ENCODE measurements at regions not wholly inside any gene's neighbourhood (a gene's known extent, or its start where the extent isn't known, plus 50 kb on each side); places are given as distances from the start of the nearest gene placed in this dataset.
"Not testable (repeated sequence)": the region's sequence is repeated elsewhere in the genome, so short reads cannot be mapped to it uniquely, and the experiment has no call there.

DNA sequence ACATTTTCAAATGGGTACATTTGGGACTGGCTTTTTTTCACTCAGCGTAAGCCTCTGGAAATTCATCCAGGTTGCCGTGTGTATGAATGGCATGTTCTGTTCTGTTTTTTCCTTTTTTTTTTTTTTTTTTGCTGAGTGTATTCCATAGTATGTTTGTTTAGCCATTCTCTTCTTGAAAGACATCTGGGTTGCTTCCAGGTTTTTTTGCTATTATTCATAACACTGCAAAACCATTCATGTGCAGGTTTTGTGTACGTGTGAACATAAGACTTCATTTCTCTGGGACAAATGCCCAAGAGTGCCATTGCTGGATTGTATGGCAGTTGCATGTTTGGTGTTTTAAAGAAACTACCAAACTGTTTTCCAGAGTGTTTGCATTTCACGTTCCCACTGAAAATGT lies 335.9 kb upstream of the TNRC6C start:
- no peak overlapping the region for H3K4me3 ChIP-seq (ENCODE audit: low read depth, low read length)
- no peak for DNase-seq (ENCODE audit: low read depth)

DNA sequence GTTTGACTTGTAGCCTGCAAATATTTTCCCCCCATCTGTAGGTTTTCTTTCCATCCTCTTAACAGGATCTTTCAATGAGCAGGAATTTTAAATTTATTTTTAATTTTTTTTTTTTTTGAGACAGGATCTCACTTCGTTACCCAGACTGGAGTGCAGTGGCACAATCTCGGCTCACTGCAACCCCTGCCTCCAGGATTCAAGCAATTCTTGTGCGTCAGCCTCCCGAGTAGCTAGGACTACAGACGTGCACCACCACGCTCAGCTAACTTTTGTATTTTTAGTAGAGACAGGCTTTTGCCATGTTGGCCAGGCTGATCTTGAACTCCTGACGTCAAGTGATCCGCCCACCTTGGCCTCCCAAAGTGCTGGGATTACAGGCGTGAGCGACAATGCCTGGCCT lies 335.2 kb upstream of the TNRC6C start:
- not testable (repeated sequence) for H3K4me3 ChIP-seq (ENCODE audit: low read depth, low read length); DNase-seq (ENCODE audit: low read depth)

DNA sequence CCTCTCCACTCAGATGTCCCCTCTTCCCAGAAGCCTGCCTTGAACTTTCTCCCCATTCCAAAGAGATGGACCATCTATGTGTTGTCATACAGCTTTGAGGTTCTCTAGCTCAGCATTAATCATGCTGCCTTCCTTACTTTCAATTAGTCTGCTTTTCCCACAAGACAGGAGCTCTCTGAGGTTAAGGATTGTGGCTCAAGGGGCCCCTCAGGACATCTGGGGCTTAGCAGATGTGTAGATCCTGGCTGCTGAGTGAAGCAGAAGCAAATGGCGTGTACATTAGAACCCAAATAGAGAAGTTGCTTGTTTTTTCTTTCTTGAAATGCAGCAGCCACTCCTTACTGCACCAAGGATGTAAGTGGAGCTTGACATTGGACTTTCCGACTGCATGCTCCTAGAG lies 330.5 kb upstream of the TNRC6C start:
- no peak overlapping the region for H3K4me3 ChIP-seq (ENCODE audit: low read depth, low read length)
- no peak for DNase-seq (ENCODE audit: low read depth)

- DNase-seq (ENCODE audit: low read depth); H3K4me3 ChIP-seq (ENCODE audit: low read depth, low read length): not testable (repeated sequence)
Measured at GRCh38 chr17:77629284-77629683, 329.2 kb upstream of the TNRC6C start.

DNA sequence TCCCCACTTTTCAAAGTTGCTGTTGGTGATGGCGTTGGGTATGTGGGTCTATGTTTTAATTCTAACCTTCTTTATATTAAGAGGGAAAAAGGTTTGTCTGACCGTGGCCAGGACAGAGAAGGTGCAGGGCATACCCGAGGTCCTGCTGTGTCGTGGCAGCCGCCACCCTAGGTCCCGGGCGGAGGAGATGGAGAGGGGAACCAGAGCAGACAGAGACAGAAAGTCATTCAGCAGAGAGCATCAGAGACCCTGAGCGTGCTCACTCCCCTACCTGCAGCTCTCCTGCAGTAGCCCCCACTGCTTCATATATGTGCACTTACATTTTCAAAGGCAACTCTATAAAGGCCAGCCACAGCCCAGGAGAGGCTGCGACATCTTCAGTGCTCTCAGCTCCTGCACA lies 327.2 kb upstream of the TNRC6C start:
- no peak for DNase-seq (ENCODE audit: low read depth)
- no peak overlapping the region for H3K4me3 ChIP-seq (ENCODE audit: low read depth, low read length)

- DNase-seq (ENCODE audit: low read depth) = no peak
- H3K4me3 ChIP-seq (ENCODE audit: low read depth, low read length) = no peak overlapping the region
Measured at GRCh38 chr17:77632619-77633018, 325.9 kb upstream of the TNRC6C start.

DNA sequence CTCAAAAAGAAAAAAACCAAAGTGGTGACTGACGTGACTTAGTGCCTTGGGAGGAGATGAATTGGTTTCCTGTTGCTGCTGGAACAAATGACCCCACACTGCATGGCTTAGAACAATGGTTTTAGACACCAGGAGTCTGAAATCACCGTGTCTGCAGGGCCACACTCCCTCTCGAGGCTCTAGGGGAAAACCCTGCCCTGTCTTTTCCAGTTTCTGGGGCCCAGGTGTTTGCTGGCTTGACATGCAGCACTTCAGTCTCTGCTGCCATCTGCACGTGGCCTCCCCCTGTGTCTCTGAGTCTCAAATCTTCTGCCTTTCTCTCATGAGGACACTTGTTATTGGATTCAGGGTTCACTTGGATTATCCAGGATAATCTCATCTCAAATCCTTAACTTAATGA lies 323.8 kb upstream of the TNRC6C start:
- no peak for DNase-seq (ENCODE audit: low read depth)

GRCh38 chr17:77635176-77635575 lies 323.3 kb upstream of the TNRC6C start:
- no peak for DNase-seq (ENCODE audit: low read depth)
- no peak overlapping the region for H3K4me3 ChIP-seq (ENCODE audit: low read depth, low read length)

More for the DNA sequence above, 323.8 kb upstream of the TNRC6C start:
- no peak overlapping the region for H3K4me3 ChIP-seq (ENCODE audit: low read depth, low read length)

DNA sequence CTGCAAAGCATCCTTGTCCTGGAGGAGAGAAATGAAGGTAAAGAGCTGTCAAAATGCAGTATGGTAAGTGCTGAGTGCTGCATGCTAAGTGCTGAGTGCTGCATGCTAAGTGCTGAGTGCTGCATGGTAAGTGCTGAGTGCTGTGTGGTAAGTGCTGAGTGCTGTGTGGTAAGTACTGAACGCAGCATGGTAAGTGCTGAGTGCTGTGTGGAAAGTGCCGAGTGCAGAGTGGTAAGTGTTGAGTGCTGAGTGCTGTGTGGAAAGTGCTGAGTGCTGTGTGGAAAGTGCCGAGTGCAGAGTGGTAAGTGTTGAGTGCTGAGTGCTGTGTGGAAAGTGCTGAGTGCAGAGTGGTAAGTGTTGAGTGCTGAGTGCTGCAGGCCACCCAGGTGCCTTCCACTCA lies 322.7 kb upstream of the TNRC6C start:
- not testable (repeated sequence) for DNase-seq (ENCODE audit: low read depth); H3K4me3 ChIP-seq (ENCODE audit: low read depth, low read length)

DNA sequence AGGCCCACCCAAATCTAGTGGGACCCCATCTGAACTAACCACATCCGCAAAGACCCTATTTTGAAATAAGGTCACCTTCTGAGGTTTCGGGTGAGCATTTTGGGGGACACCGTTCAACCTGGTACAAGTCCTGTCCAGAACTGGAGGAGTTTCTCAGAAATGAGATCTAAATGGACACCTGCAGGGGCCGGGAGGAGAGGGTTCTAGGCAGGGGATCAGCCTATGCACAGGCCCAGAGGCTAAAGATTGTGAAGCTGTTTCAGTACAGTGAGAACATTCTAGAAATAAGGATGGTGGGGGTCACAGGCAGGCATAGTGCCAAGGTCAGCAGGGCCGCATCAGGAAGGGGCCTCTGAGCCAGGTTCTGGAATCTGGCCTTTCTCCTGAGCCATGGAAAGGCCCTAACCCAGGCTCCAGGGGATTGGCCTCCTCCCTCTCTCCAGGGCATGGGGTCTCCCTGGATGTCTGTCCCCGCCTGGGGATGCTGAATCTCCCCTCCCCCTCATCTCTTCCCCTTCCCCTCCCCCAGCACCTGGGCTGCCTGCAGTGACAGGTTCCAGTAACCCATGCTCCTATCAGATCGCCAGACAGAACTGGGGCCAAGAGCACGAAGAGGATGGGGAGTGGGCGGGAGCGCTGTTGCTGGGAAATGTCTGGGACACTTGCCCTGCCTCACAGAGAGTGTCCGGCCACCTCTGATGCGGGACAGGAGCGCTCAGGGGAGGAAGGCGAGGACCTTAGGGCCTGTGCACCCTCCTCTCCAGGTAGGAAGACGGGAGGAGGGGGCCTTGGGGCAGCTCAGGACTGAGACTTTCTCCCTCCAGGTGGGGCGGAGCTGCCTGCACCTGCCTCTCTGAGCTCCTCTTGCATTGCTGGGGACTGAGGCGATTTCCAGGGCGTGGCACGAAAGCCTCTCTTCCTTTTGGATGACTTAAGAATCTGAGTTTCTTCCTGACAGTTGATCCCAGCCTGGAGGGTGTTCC lies 321.4 kb upstream of the TNRC6C start:
- H3K4me3 ChIP-seq (ENCODE audit: low read depth, low read length) = no peak overlapping the region
- DNase-seq (ENCODE audit: low read depth) = no peak

GRCh38 chr17:77637818-77638575 lies 320.5 kb upstream of the TNRC6C start:
- no peak for DNase-seq (ENCODE audit: low read depth)
- H3K4me3 ChIP-seq (ENCODE audit: low read depth, low read length) = no peak overlapping the region

DNA sequence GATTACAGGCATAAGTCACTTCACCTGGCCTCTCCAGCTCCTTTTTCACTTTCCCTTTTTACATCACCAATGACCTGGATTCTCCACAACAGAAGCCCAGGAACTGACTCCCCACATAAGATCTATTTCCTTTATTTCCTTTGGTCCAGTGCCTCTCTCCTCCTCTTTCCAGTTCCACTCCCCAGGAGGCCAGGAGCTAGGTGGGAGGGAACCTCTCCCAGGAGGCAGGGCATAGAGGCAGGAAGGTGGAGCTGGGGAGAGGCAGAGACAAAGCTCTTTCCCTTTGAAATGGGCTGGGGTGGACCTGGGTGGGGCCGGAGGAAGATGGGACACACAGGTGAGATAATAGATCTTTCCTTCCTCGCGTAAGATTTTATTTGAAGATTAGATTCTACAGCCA lies 318.3 kb upstream of the TNRC6C start:
- no peak for DNase-seq (ENCODE audit: low read depth)
- no peak overlapping the region for H3K4me3 ChIP-seq (ENCODE audit: low read depth, low read length)

DNA sequence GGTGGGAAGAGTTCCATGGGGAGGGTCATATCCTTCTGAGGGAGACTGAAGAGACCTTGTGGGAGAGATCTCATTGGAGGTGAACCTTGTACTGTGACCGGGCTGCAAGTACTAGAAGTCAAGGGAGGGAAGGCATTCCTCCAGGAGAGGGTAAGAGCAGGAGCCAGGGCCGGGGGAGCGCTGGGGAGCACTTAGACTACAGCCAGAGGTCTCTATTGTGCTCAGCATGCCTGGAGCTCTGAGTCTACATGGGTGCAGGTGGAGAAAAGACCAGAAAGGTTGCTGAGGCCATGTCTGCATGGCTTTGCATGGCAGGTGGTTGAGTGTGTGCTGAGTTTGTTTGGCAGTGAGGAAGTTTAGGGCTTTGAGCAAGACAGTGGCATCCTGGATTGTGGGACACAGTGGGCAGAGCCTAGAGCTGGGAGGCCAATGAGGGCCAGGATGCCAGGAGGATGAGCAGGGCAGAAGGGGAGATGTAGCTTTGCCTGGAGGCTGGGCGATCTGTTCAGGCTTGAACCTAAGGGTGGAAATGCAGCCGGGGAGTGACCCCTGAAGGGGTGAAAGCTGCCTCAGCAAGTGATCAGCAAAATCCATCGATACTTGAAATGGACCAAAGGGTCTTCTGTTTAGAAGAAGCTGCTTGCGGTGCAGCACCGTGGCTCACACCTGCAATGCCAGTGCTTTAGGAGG lies 317.4 kb upstream of the TNRC6C start:
- DNase-seq (ENCODE audit: low read depth) = no peak
- no peak overlapping the region for H3K4me3 ChIP-seq (ENCODE audit: low read depth, low read length)

DNA sequence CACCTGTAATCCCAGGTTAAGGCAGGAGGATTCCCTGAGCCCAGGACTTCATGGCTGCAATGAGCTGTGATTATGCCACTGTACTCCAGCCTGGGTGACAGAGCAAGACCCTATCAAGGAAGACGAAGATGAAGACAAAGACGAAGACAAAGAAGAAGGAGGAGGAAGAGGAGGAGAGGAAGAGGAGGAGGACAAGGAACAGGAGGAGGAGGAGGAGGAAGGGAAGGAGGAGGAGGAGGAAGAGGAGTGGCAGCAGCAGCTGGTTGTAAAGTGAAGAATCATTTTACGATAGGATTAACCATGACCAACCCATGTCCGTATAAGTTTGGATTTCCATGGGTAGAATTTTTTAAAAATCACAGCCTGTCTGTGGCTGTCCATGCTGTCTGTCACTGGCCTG lies 316.8 kb upstream of the TNRC6C start:
- DNase-seq (ENCODE audit: low read depth) = no peak
- H3K4me3 ChIP-seq (ENCODE audit: low read depth, low read length) = no peak overlapping the region

DNA sequence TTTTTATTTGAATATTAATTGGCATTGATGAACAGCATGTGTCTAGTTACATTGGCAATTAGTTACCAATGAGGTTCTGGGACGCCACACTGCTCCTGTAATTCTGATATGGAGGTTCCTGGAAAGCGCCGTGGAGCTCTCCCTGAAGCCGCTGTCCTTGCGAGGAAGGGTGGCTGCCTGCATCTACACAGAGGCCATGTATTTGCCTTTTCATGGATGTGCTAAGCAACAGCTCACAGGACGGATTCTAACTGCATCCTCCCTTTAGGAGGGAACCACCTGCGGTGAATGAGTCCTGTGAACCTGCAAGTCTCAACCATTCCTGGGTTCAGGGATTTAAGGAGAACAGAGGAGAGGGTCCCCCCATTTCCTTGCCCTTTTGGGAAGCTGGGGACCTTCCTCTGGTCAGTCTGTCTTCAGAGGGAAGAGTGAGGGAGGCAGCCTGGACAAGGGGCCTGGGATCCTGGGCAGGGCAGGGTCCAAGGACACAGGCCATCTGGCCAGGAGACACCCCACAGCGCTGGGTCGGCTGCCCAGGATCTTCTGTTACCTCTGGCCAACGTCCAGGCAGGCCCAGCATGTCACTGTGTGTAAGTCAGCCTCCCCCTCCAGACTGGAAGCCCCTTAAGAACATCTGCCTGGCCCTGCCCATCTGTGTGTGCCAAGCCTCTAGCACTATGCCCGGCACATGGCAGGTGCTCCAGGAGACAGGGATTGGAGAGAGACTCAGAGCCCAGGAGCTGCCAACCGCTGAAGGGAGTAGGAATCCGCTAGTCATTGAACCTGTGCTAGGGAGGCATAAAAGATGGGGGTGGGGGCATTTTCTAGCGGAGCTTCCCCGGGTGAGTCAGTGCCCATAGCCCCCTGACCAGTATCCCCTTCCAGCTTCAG lies 314.1 kb upstream of the TNRC6C start:
- H3K4me3 ChIP-seq (ENCODE audit: low read depth, low read length) = no peak overlapping the region
- no peak for DNase-seq (ENCODE audit: low read depth)

- H3K4me3 ChIP-seq (ENCODE audit: low read depth, low read length) = no peak overlapping the region
Measured at GRCh38 chr17:77645072-77646045, 313.1 kb upstream of the TNRC6C start.

DNA sequence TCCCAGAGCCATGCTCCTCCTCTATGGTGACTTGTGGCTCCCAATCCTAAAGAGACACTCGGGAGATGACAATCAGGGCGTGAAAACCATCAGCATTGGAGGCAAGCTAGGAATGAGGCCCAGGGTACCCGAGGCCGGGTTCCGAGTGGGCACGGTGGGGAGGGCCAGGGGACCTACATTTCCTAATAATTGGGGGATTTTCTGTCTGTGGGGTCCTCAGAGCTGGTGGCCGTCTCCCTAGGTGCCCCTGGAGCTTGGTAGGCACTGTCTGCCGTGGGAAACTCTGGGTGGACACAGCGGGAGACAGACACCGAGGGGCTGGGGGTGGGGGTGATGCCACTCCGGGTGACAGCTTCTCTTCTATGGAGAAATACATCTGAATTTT lies 312.5 kb upstream of the TNRC6C start:
- no peak overlapping the region for H3K4me3 ChIP-seq (ENCODE audit: low read depth, low read length)
- DNase-seq (ENCODE audit: low read depth) = no peak

More at GRCh38 chr17:77645072-77646045, 313.1 kb upstream of the TNRC6C start:
- DNase-seq (ENCODE audit: low read depth) = no peak

DNA sequence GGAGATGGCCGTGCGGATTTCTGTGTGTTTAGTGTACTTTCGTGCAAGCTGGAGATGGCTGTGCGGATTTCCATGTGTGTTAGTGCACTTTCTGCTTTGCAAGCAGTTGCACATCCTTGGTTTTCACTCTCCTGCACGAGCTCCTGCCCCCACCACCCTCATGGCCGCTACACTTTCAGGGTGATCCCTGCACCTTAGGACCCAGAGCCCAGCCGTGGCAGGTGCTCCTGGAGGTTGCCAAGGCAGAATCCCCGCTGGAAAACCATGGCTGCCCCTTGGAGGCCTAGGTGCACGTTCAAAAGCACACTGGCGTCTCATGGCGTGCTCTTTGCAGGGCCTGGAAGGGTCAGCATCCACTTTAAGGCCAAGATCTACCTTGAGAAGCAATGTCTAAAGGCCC lies 311.0 kb upstream of the TNRC6C start:
- DNase-seq (ENCODE audit: low read depth) = no peak
- H3K4me3 ChIP-seq (ENCODE audit: low read depth, low read length) = no peak overlapping the region

Data from skeletal muscle cell (primary cell).